ENCODE measurements at regions not wholly inside any gene's neighbourhood (a gene's known extent, or its start where the extent isn't known, plus 50 kb on each side); places are given as distances from the start of the nearest gene placed in this dataset.

DNA sequence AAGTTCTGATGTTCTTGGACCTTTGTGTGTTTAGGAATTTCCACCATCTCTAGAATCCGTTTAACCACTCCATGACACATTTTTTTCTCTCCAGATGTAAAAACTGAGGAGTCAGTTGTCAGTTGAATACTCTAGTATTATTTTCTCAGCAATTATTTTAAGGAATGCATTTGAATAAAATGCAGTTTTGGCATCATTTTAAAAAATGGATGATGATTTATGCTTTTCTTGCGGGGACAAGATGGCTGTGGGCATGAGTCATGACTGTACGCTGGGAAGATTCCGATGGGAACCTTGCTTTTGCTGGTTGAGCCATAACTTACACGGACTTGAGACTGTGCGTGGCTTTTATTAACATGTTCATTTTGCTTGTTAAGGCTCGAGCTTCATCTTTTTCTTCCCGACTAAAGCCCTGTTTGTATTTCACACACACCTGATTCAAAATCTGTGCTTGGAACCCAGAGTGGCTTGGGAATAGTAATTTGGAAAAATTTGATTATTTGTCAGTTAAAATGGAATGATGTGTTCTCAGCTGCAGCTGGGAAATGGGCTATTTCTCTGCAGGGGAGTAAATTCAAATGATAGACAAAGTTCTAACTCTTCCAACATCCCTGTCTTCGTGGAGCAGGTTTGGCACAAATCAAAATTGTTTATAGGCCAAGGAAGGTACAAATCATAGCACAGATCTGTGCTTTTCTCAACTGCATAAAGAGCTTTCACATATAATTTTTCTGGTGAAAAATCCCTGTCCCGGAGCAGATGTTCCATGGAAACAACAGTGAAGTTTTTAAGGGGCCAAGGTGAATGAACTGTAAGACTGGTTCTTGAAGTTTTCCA, 470.5 kb upstream of the JAG1 start:
- Histone ChIP-seq H3K27ac (ENCODE audit: low read depth in 2 of 2, low read length in 2 of 2) (no peak overlapping the region), H3K9ac (ENCODE audit: low read depth in 1 of 2, low read length in 2 of 2) (no peak overlapping the region), H3K4me1 (ENCODE audit: control insufficient read depth in 2 of 2, insufficient read depth in 2 of 2, low read length in 2 of 2) (no peaks in the 10 kb centered on the region), H3K27me3 (ENCODE audit: control insufficient read depth in 2 of 2, insufficient read depth in 2 of 2, low read length in 2 of 2) (no peaks in the 10 kb centered on the region), H3K36me3 (ENCODE audit: control insufficient read depth in 2 of 2, insufficient read depth in 2 of 2, low read length in 2 of 2) (no peaks in the 10 kb centered on the region), H3K9me3 (ENCODE audit: control insufficient read depth in 2 of 2, low read length in 2 of 2) (no peaks in the 10 kb centered on the region), H3K4me3 (ENCODE audit: low read length in 2 of 2) (no peak overlapping the region)

- no peaks in the 10 kb centered on the region for H3K4me1 ChIP-seq (ENCODE audit: control insufficient read depth in 2 of 2, insufficient read depth in 2 of 2, low read length in 2 of 2)
- no peak overlapping the region for H3K27ac ChIP-seq (ENCODE audit: low read depth in 2 of 2, low read length in 2 of 2)
- H3K9ac ChIP-seq (ENCODE audit: low read depth in 1 of 2, low read length in 2 of 2), result no peak overlapping the region
- H3K36me3 ChIP-seq (ENCODE audit: control insufficient read depth in 2 of 2, insufficient read depth in 2 of 2, low read length in 2 of 2), result no peaks in the 10 kb centered on the region
- no peaks in the 10 kb centered on the region for H3K9me3 ChIP-seq (ENCODE audit: control insufficient read depth in 2 of 2, low read length in 2 of 2)
- H3K4me3 ChIP-seq (ENCODE audit: low read length in 2 of 2), result no peak overlapping the region
- H3K27me3 ChIP-seq (ENCODE audit: control insufficient read depth in 2 of 2, insufficient read depth in 2 of 2, low read length in 2 of 2), result no peaks in the 10 kb centered on the region
Observed at GRCh38 chr20:11145616-11146015, 471.8 kb upstream of the JAG1 start.

DNA sequence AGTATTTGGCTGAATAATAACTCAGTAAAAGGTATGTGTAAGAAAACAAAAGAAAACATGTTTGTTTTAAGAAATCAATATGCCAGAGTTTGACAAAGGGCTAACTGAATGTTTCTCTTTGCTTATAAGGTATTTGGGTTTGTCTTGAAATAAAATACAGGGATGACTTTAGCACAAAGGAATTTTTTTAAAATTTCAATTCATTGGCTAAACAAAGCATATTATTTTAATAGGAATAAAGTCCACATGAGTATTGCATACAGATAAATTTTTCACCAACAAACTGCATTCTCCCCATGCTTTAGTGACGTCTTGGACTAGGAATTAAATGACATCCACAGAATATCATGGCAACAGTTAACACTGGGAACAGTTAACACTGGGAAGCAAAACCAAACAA, 480.0 kb upstream of the JAG1 start:
- H3K4me1 ChIP-seq (ENCODE audit: control insufficient read depth in 2 of 2, insufficient read depth in 2 of 2, low read length in 2 of 2), result peaks cover 0 to 3% of the 10 kb centered on the region in 2 donors
- H3K27me3 ChIP-seq (ENCODE audit: control insufficient read depth in 2 of 2, insufficient read depth in 2 of 2, low read length in 2 of 2), result no peaks in the 10 kb centered on the region
- H3K36me3 ChIP-seq (ENCODE audit: control insufficient read depth in 2 of 2, insufficient read depth in 2 of 2, low read length in 2 of 2), result no peaks in the 10 kb centered on the region
- no peak overlapping the region for H3K9ac ChIP-seq (ENCODE audit: low read depth in 1 of 2, low read length in 2 of 2)
- H3K9me3 ChIP-seq (ENCODE audit: control insufficient read depth in 2 of 2, low read length in 2 of 2), result no peaks in the 10 kb centered on the region
- H3K4me3 ChIP-seq (ENCODE audit: low read length in 2 of 2), result no peak overlapping the region
- H3K27ac ChIP-seq (ENCODE audit: low read depth in 2 of 2, low read length in 2 of 2), result no peak overlapping the region

DNA sequence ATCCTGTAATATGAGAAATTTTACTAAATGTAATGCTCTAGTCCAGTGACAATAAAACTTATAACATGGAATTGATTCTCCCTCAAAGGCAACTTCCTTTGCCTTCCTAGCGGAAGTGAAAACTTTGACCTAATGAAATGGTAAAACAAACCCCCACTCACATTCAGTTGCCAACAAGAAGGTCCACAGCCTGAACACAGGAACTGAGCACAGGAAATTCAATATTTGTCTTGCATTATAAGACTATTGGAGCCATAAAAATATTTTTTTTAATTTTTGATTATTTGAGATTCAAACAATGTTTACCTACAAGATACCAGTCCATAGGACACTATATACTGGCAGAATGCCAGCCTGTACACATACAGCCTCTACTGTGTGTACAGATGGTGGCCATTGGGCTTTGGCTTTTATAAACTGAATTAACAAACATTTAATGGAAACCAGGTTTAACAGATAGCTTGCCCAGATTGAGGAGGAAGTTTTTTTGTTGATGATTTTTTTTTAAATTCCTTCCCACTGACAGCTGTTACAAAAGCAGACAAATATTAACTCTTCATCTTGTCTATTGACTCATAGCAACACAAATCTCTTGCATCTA, 481.5 kb upstream of the JAG1 start:
- H3K4me1 ChIP-seq (ENCODE audit: control insufficient read depth in 2 of 2, insufficient read depth in 2 of 2, low read length in 2 of 2), result peaks cover 0 to 6% of the 10 kb centered on the region in 2 donors
- H3K27me3 ChIP-seq (ENCODE audit: control insufficient read depth in 2 of 2, insufficient read depth in 2 of 2, low read length in 2 of 2), result no peaks in the 10 kb centered on the region
- H3K9ac ChIP-seq (ENCODE audit: low read depth in 1 of 2, low read length in 2 of 2), result no peak overlapping the region
- H3K4me3 ChIP-seq (ENCODE audit: low read length in 2 of 2), result no peak overlapping the region
- H3K27ac ChIP-seq (ENCODE audit: low read depth in 2 of 2, low read length in 2 of 2), result no peak overlapping the region
- H3K36me3 ChIP-seq (ENCODE audit: control insufficient read depth in 2 of 2, insufficient read depth in 2 of 2, low read length in 2 of 2), result no peaks in the 10 kb centered on the region
- H3K9me3 ChIP-seq (ENCODE audit: control insufficient read depth in 2 of 2, low read length in 2 of 2), result no peaks in the 10 kb centered on the region

GRCh38 chr20:11156922-11157321, 483.1 kb upstream of the JAG1 start:
- H3K4me1 ChIP-seq (ENCODE audit: control insufficient read depth in 2 of 2, insufficient read depth in 2 of 2, low read length in 2 of 2), result peaks cover 0 to 6% of the 10 kb centered on the region in 2 donors
- no peak overlapping the region for H3K4me3 ChIP-seq (ENCODE audit: low read length in 2 of 2)
- H3K9ac ChIP-seq (ENCODE audit: low read depth in 1 of 2, low read length in 2 of 2), result no peak overlapping the region
- H3K9me3 ChIP-seq (ENCODE audit: control insufficient read depth in 2 of 2, low read length in 2 of 2), result no peaks in the 10 kb centered on the region
- H3K36me3 ChIP-seq (ENCODE audit: control insufficient read depth in 2 of 2, insufficient read depth in 2 of 2, low read length in 2 of 2), result no peaks in the 10 kb centered on the region
- H3K27ac ChIP-seq (ENCODE audit: low read depth in 2 of 2, low read length in 2 of 2), result no peak overlapping the region
- no peaks in the 10 kb centered on the region for H3K27me3 ChIP-seq (ENCODE audit: control insufficient read depth in 2 of 2, insufficient read depth in 2 of 2, low read length in 2 of 2)

- no peak overlapping the region for H3K27ac ChIP-seq (ENCODE audit: low read depth in 2 of 2, low read length in 2 of 2)
- no peak overlapping the region for H3K9ac ChIP-seq (ENCODE audit: low read depth in 1 of 2, low read length in 2 of 2)
- H3K4me3 ChIP-seq (ENCODE audit: low read length in 2 of 2), result no peak overlapping the region
- H3K36me3 ChIP-seq (ENCODE audit: control insufficient read depth in 2 of 2, insufficient read depth in 2 of 2, low read length in 2 of 2), result no peaks in the 10 kb centered on the region
- no peaks in the 10 kb centered on the region for H3K9me3 ChIP-seq (ENCODE audit: control insufficient read depth in 2 of 2, low read length in 2 of 2)
- peaks cover 0 to 6% of the 10 kb centered on the region in 2 donors for H3K4me1 ChIP-seq (ENCODE audit: control insufficient read depth in 2 of 2, insufficient read depth in 2 of 2, low read length in 2 of 2)
- H3K27me3 ChIP-seq (ENCODE audit: control insufficient read depth in 2 of 2, insufficient read depth in 2 of 2, low read length in 2 of 2), result no peaks in the 10 kb centered on the region
Observed at GRCh38 chr20:11158146-11158545, 484.3 kb upstream of the JAG1 start.

GRCh38 chr20:11158589-11158988, 484.8 kb upstream of the JAG1 start:
- H3K9me3 ChIP-seq (ENCODE audit: control insufficient read depth in 2 of 2, low read length in 2 of 2), result no peaks in the 10 kb centered on the region
- no peak overlapping the region for H3K27ac ChIP-seq (ENCODE audit: low read depth in 2 of 2, low read length in 2 of 2)
- H3K27me3 ChIP-seq (ENCODE audit: control insufficient read depth in 2 of 2, insufficient read depth in 2 of 2, low read length in 2 of 2), result no peaks in the 10 kb centered on the region
- no peaks in the 10 kb centered on the region for H3K36me3 ChIP-seq (ENCODE audit: control insufficient read depth in 2 of 2, insufficient read depth in 2 of 2, low read length in 2 of 2)
- H3K4me3 ChIP-seq (ENCODE audit: low read length in 2 of 2), result no peak overlapping the region
- H3K9ac ChIP-seq (ENCODE audit: low read depth in 1 of 2, low read length in 2 of 2), result no peak overlapping the region
- H3K4me1 ChIP-seq (ENCODE audit: control insufficient read depth in 2 of 2, insufficient read depth in 2 of 2, low read length in 2 of 2), result peaks cover 0 to 6% of the 10 kb centered on the region in 2 donors

DNA sequence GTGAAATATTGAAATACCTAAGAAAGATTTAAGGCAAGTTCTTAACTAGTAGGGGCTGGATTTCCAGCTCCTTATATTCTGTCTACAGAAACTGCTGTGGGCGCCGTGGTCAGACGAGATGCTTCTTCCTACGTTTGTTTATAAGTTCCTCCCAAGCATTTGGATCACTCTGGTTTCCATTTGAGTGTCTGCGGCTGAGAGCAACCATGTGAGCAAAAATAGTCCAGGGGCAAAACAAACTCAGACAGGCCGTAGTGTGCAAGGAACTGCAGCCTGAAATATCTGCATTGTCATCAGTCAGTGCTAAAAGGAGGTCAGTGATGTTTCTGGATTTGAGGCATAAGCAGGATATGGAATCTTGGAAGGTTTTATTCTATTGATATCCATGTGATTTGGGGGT, 485.9 kb upstream of the JAG1 start:
- Histone ChIP-seq H3K9me3 (ENCODE audit: control insufficient read depth in 2 of 2, low read length in 2 of 2) (no peaks in the 10 kb centered on the region), H3K36me3 (ENCODE audit: control insufficient read depth in 2 of 2, insufficient read depth in 2 of 2, low read length in 2 of 2) (no peaks in the 10 kb centered on the region), H3K9ac (ENCODE audit: low read depth in 1 of 2, low read length in 2 of 2) (no peak overlapping the region), H3K4me3 (ENCODE audit: low read length in 2 of 2) (no peak overlapping the region), H3K27ac (ENCODE audit: low read depth in 2 of 2, low read length in 2 of 2) (peak overlapping the region in 1 of 2 donors; percentile 34), H3K27me3 (ENCODE audit: control insufficient read depth in 2 of 2, insufficient read depth in 2 of 2, low read length in 2 of 2) (no peaks in the 10 kb centered on the region), H3K4me1 (ENCODE audit: control insufficient read depth in 2 of 2, insufficient read depth in 2 of 2, low read length in 2 of 2) (peaks cover 0 to 6% of the 10 kb centered on the region in 2 donors)

GRCh38 chr20:11162026-11162775, 488.4 kb upstream of the JAG1 start:
- Histone ChIP-seq H3K4me1 (ENCODE audit: control insufficient read depth in 2 of 2, insufficient read depth in 2 of 2, low read length in 2 of 2) (peaks cover 0 to 4% of the 10 kb centered on the region in 2 donors), H3K27ac (ENCODE audit: low read depth in 2 of 2, low read length in 2 of 2) (no peak overlapping the region), H3K9ac (ENCODE audit: low read depth in 1 of 2, low read length in 2 of 2) (no peak overlapping the region), H3K27me3 (ENCODE audit: control insufficient read depth in 2 of 2, insufficient read depth in 2 of 2, low read length in 2 of 2) (no peaks in the 10 kb centered on the region), H3K36me3 (ENCODE audit: control insufficient read depth in 2 of 2, insufficient read depth in 2 of 2, low read length in 2 of 2) (no peaks in the 10 kb centered on the region), H3K4me3 (ENCODE audit: low read length in 2 of 2) (no peak overlapping the region), H3K9me3 (ENCODE audit: control insufficient read depth in 2 of 2, low read length in 2 of 2) (no peaks in the 10 kb centered on the region)

DNA sequence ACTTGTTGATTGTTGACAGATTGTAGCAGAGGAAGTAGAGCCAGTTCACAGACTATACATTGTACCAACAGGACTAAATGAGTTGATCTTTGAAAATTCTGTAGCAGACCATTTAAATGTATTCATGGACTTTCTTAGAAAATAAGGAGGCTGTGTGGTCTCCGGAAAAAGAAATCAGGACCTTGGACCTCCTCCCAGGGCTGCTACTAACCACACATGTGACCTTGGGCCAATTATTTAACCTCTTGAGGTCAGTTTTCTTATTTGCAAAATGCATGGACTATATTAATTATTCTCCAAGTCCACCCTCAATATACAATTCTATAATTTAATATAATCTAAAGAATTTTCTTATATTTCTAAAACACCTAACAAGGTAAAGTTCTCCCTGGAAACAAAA, 492.0 kb upstream of the JAG1 start:
- Histone ChIP-seq H3K27ac (ENCODE audit: low read depth in 2 of 2, low read length in 2 of 2) (no peak overlapping the region), H3K36me3 (ENCODE audit: control insufficient read depth in 2 of 2, insufficient read depth in 2 of 2, low read length in 2 of 2) (no peaks in the 10 kb centered on the region), H3K9ac (ENCODE audit: low read depth in 1 of 2, low read length in 2 of 2) (no peak overlapping the region), H3K4me3 (ENCODE audit: low read length in 2 of 2) (no peak overlapping the region), H3K4me1 (ENCODE audit: control insufficient read depth in 2 of 2, insufficient read depth in 2 of 2, low read length in 2 of 2) (no peaks in the 10 kb centered on the region), H3K9me3 (ENCODE audit: control insufficient read depth in 2 of 2, low read length in 2 of 2) (no peaks in the 10 kb centered on the region), H3K27me3 (ENCODE audit: control insufficient read depth in 2 of 2, insufficient read depth in 2 of 2, low read length in 2 of 2) (no peaks in the 10 kb centered on the region)
